ENCODE measurements at regions not wholly inside any gene's neighbourhood (a gene's known extent, or its start where the extent isn't known, plus 50 kb on each side); places are given as distances from the start of the nearest gene placed in this dataset.

GRCh38 chr5:156021866-156022265 lies 305.1 kb upstream of the SGCD start:
- no peak for ATAC-seq
- TF ChIP-seq ZFP30 (CRISPR knock-in tag; IDR thresholded peaks at IDR 0.05): no peak
- no peak for TF ChIP-seq ZC3H10 (CRISPR knock-in tag; IDR thresholded peaks at IDR 0.05)
- no peak for TF ChIP-seq ZNF8 (CRISPR knock-in tag; IDR thresholded peaks at IDR 0.05)
- TF ChIP-seq ISL1 (CRISPR knock-in tag; IDR thresholded peaks at IDR 0.05): no peak
- TF ChIP-seq OSR1 (CRISPR knock-in tag; IDR thresholded peaks at IDR 0.05): no peak
- TF ChIP-seq ZNF565 (CRISPR knock-in tag; conservative IDR thresholded peaks at IDR 0.05; ENCODE audit: low read depth): no peak

- no peak for ATAC-seq
- no peak for TF ChIP-seq PATZ1 (CRISPR knock-in tag; IDR thresholded peaks at IDR 0.05; ENCODE audit: borderline replicate concordance)
- no peak for TF ChIP-seq RARB (CRISPR knock-in tag; IDR thresholded peaks at IDR 0.05)
- TF ChIP-seq OSR1 (CRISPR knock-in tag; IDR thresholded peaks at IDR 0.05): no peak
- TF ChIP-seq, protein P1, sequence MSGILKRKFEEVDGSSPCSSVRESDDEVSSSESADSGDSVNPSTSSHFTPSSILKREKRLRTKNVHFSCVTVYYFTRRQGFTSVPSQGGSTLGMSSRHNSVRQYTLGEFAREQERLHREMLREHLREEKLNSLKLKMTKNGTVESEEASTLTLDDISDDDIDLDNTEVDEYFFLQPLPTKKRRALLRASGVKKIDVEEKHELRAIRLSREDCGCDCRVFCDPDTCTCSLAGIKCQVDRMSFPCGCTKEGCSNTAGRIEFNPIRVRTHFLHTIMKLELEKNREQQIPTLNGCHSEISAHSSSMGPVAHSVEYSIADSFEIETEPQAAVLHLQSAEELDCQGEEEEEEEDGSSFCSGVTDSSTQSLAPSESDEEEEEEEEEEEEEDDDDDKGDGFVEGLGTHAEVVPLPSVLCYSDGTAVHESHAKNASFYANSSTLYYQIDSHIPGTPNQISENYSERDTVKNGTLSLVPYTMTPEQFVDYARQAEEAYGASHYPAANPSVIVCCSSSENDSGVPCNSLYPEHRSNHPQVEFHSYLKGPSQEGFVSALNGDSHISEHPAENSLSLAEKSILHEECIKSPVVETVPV (CRISPR knock-in tag; IDR thresholded peaks at IDR 0.05): no peak
- TF ChIP-seq, protein P2, sequence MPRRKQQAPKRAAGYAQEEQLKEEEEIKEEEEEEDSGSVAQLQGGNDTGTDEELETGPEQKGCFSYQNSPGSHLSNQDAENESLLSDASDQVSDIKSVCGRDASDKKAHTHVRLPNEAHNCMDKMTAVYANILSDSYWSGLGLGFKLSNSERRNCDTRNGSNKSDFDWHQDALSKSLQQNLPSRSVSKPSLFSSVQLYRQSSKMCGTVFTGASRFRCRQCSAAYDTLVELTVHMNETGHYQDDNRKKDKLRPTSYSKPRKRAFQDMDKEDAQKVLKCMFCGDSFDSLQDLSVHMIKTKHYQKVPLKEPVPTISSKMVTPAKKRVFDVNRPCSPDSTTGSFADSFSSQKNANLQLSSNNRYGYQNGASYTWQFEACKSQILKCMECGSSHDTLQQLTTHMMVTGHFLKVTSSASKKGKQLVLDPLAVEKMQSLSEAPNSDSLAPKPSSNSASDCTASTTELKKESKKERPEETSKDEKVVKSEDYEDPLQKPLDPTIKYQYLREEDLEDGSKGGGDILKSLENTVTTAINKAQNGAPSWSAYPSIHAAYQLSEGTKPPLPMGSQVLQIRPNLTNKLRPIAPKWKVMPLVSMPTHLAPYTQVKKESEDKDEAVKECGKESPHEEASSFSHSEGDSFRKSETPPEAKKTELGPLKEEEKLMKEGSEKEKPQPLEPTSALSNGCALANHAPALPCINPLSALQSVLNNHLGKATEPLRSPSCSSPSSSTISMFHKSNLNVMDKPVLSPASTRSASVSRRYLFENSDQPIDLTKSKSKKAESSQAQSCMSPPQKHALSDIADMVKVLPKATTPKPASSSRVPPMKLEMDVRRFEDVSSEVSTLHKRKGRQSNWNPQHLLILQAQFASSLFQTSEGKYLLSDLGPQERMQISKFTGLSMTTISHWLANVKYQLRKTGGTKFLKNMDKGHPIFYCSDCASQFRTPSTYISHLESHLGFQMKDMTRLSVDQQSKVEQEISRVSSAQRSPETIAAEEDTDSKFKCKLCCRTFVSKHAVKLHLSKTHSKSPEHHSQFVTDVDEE (CRISPR knock-in tag; IDR thresholded peaks at IDR 0.05): no peak
- TF ChIP-seq TCF4 (CRISPR knock-in tag; IDR thresholded peaks at IDR 0.05; ENCODE audit: borderline replicate concordance): no peak
- TF ChIP-seq ZC3H10 (CRISPR knock-in tag; IDR thresholded peaks at IDR 0.05): no peak
- no peak for TF ChIP-seq SNAI2 (CRISPR knock-in tag; IDR thresholded peaks at IDR 0.05)
- TF ChIP-seq CSDC2 (CRISPR knock-in tag; IDR thresholded peaks at IDR 0.05): no peak
- TF ChIP-seq GLIS3 (CRISPR knock-in tag; IDR thresholded peaks at IDR 0.05): no peak
- no peak for TF ChIP-seq BACH2 (CRISPR knock-in tag; IDR thresholded peaks at IDR 0.05; ENCODE audit: borderline replicate concordance)
- no peak for TF ChIP-seq ESRRG (CRISPR knock-in tag; IDR thresholded peaks at IDR 0.05)
- TF ChIP-seq ZNF565 (CRISPR knock-in tag; conservative IDR thresholded peaks at IDR 0.05; ENCODE audit: low read depth): no peak
- no peak for TF ChIP-seq ISL1 (CRISPR knock-in tag; IDR thresholded peaks at IDR 0.05)
- TF ChIP-seq ARNTL (CRISPR knock-in tag; IDR thresholded peaks at IDR 0.05; ENCODE audit: borderline replicate concordance, low read depth): no peak
- no peak for TF ChIP-seq CREB5 (CRISPR knock-in tag; IDR thresholded peaks at IDR 0.05; ENCODE audit: low read depth)
- TF ChIP-seq TOX (CRISPR knock-in tag; IDR thresholded peaks at IDR 0.05; ENCODE audit: borderline replicate concordance): no peak
- no peak for TF ChIP-seq PPARA (CRISPR knock-in tag; IDR thresholded peaks at IDR 0.05; ENCODE audit: borderline replicate concordance)
- no peak for TF ChIP-seq ZNF8 (CRISPR knock-in tag; IDR thresholded peaks at IDR 0.05)
- no peak for TF ChIP-seq POU6F1 (CRISPR knock-in tag; IDR thresholded peaks at IDR 0.05; ENCODE audit: borderline replicate concordance, low read depth)
Observed at GRCh38 chr5:156025656-156026055, 301.3 kb upstream of the SGCD start.

GRCh38 chr5:156031181-156031580 lies 295.8 kb upstream of the SGCD start:
- no peak for TF ChIP-seq BACH2 (CRISPR knock-in tag; IDR thresholded peaks at IDR 0.05; ENCODE audit: borderline replicate concordance)
- TF ChIP-seq, protein P1 (CRISPR knock-in tag; IDR thresholded peaks at IDR 0.05): no peak
- no peak for TF ChIP-seq ISL1 (CRISPR knock-in tag; IDR thresholded peaks at IDR 0.05)
- ATAC-seq: no peak

Measured in SK-N-SH treated with all-trans-retinoic acid at 6 μM for 48 hours (cell line).